ENCODE measurements at regions not wholly inside any gene's neighbourhood (a gene's known extent, or its start where the extent isn't known, plus 50 kb on each side); places are given as distances from the start of the nearest gene placed in this dataset.

GRCh38 chr14:85402569-85403162 lies 127.3 kb upstream of the FLRT2 start:
- DNase-seq, result no peak

GRCh38 chr14:85409481-85410210 lies 120.3 kb upstream of the FLRT2 start:
- no peak for DNase-seq

- DNase-seq, result no peak
Observed at GRCh38 chr14:85412756-85413155, 117.2 kb upstream of the FLRT2 start.

- DNase-seq, result no peak
Observed at GRCh38 chr14:85413836-85414526, 116.0 kb upstream of the FLRT2 start.

GRCh38 chr14:85415015-85415712 lies 114.8 kb upstream of the FLRT2 start:
- DNase-seq, result no peak

- no peak for DNase-seq
Observed at GRCh38 chr14:85416771-85417170, 113.2 kb upstream of the FLRT2 start.

- DNase-seq, result no peak
Observed at GRCh38 chr14:85417396-85417795, 112.5 kb upstream of the FLRT2 start.

GRCh38 chr14:85418721-85419120 lies 111.2 kb upstream of the FLRT2 start:
- DNase-seq, result no peak

- no peak for DNase-seq
Observed at GRCh38 chr14:85420278-85420677, 109.7 kb upstream of the FLRT2 start.

GRCh38 chr14:85420707-85421106 lies 109.2 kb upstream of the FLRT2 start:
- no peak for DNase-seq

- DNase-seq, result no peak
Observed at GRCh38 chr14:85421186-85421877, 108.6 kb upstream of the FLRT2 start.

- no peak for DNase-seq
Observed at GRCh38 chr14:85423889-85424288, 106.1 kb upstream of the FLRT2 start.

- DNase-seq, result no peak
Observed at GRCh38 chr14:85425507-85425906, 104.4 kb upstream of the FLRT2 start.

- DNase-seq, result no peak
Observed at GRCh38 chr14:85426068-85426935, 103.6 kb upstream of the FLRT2 start.

GRCh38 chr14:85428926-85429325 lies 101.0 kb upstream of the FLRT2 start:
- DNase-seq, result no peak

GRCh38 chr14:85437148-85437547 lies 92.8 kb upstream of the FLRT2 start:
- DNase-seq, result no peak

- DNase-seq, result no peak
Observed at GRCh38 chr14:85438001-85438400, 91.9 kb upstream of the FLRT2 start.

GRCh38 chr14:85438481-85438942 lies 91.4 kb upstream of the FLRT2 start:
- DNase-seq, result no peak

GRCh38 chr14:85439696-85440328 lies 90.1 kb upstream of the FLRT2 start:
- DNase-seq, result no peak

GRCh38 chr14:85441909-85442643 lies 87.9 kb upstream of the FLRT2 start:
- no peak for DNase-seq

- DNase-seq, result no peak
Observed at GRCh38 chr14:85442996-85443395, 86.9 kb upstream of the FLRT2 start.
